PC-9 (cell line): ENCODE measurements at regions not wholly inside any gene's neighbourhood (a gene's known extent, or its start where the extent isn't known, plus 50 kb on each side); places are given as distances from the start of the nearest gene placed in this dataset.

ENCODE experiments used
- BruUV-seq: library from RNA; stranded (reverse); fragments of 400-500 nt; replicated peaks from 2 replicates; lab custom pipeline; 2021; lab: Mats Ljungman, UMichigan
- CTCF ChIA-PET: fragments of 300-600 bp; sonication (Branson Sonifier 250); formaldehyde crosslinking; loops from one replicate; lab custom pipeline; 2022; ENCODE audit warnings: antibody characterized with exemption; lab: Charles Lee
- POLR2A ChIA-PET: fragments of 300-600 bp; sonication (Branson Sonifier 250); formaldehyde crosslinking; loops from one replicate; lab custom pipeline; 2022; ENCODE audit warnings: antibody characterized with exemption; ENCODE audit not compliant: unreplicated experiment; lab: Charles Lee
- DNase-seq, 2 experiments: peaks; one replicate each; pipeline versions ENCODE4 v3.0.0 to v3.0.0-alpha.2; 2015 to 2022; ENCODE audit warnings: mixed read lengths in 1 of 2
- H2AFZ ChIP-seq: fragments of 200-600 bp; sonication (generic); 2 replicates; pipeline ENCODE4 v1.8.1; 2017; ENCODE audit warnings: antibody characterized with exemption
- H3F3A ChIP-seq: fragments of 200-600 bp; sonication (generic); 2 replicates; pipeline ENCODE4 v1.8.1; 2017; ENCODE audit warnings: antibody characterized with exemption, mild to moderate bottlenecking, low read depth; ENCODE audit not compliant: insufficient read depth
- H3K27ac ChIP-seq: fragments of 200-600 bp; sonication (generic); 2 replicates; pipeline ENCODE4 v1.6.1; 2016; ENCODE audit warnings: mixed run types
- H3K27me3 ChIP-seq: fragments of 200-600 bp; sonication (generic); 2 replicates; pipeline ENCODE4 v1.6.1; 2016; ENCODE audit warnings: low read depth, mixed run types; ENCODE audit not compliant: insufficient read depth
- H3K36me3 ChIP-seq: fragments of 200-600 bp; sonication (generic); 2 replicates; pipeline ENCODE4 v1.6.1; 2016; ENCODE audit warnings: low read depth, mixed run types
- H3K4me1 ChIP-seq: fragments of 200-600 bp; sonication (generic); replicated peaks from 2 replicates; pipeline ENCODE4 v1.6.1; 2016; ENCODE audit warnings: mixed run types; ENCODE audit not compliant: insufficient read depth
- H3K4me2 ChIP-seq: fragments of 200-600 bp; sonication (generic); 2 replicates; pipeline ENCODE4 v1.6.1; 2017; ENCODE audit warnings: mixed run types
- H3K4me3 ChIP-seq: fragments of 200-600 bp; sonication (generic); 2 replicates; pipeline ENCODE4 v1.6.1; 2016; ENCODE audit warnings: mixed run types
- H3K79me2 ChIP-seq: fragments of 200-600 bp; sonication (generic); 2 replicates; pipeline ENCODE4 v1.6.1; 2017; ENCODE audit warnings: low read depth, mixed run types
- H3K9me2 ChIP-seq: fragments of 200-600 bp; sonication (generic); 2 replicates; pipeline ENCODE4 v1.8.1; 2017; ENCODE audit warnings: mild to moderate bottlenecking; ENCODE audit not compliant: insufficient read depth
- H3K9me3 ChIP-seq: fragments of 200-600 bp; sonication (generic); 2 replicates; pipeline ENCODE4 v1.8.1; 2016; ENCODE audit warnings: low read depth; ENCODE audit not compliant: insufficient read depth
- H4K20me1 ChIP-seq: fragments of 200-600 bp; sonication (generic); 2 replicates; pipeline ENCODE4 v1.8.1; 2017; ENCODE audit not compliant: insufficient read depth
- EZH2 ChIP-seq: fragments of 200-600 bp; sonication (generic); IDR thresholded peaks from 2 replicates; pipeline ENCODE4 v1.8.0; 2017; ENCODE audit warnings: antibody characterized with exemption, low read depth
- intact Hi-C: fragments of 100-400 bp; cut with micrococcal nuclease; formaldehyde crosslinking; loops from one replicate; pipeline ENCODE4 v1.10.0; 2022; ENCODE audit not compliant: unreplicated experiment
- TF ChIP-seq, protein P1 (sequence below): fragments of 200-600 bp; sonication (generic); conservative IDR thresholded peaks from 2 replicates; pipeline ENCODE4 v1.6.1; 2017; ENCODE audit warnings: mixed run types, antibody characterized with exemption, mild to moderate bottlenecking, moderate library complexity

DNA sequence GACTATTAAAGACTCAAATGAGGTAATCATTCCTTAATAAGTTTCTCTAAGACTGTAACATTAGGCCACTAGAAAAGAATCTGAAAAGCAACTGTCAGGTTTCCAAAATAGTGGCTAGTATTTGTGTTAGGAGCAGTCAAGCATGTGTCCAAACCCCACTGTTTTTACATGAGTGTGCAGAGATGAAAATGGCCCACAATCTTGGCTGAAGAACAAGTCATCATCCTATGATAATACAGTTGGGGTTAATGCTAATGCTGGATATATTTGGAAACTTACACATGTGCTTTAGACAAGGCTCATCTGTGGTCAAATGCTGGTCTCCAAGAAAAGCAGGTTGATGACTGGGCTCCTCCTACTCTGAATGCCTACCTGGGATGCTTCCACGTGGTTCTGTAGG is 73.6 kb downstream of the MAIP1 start:
- BruUV-seq, result no TSS peak
- ChIA-PET CTCF (no interaction called here), POLR2A (no interaction called here)

DNA sequence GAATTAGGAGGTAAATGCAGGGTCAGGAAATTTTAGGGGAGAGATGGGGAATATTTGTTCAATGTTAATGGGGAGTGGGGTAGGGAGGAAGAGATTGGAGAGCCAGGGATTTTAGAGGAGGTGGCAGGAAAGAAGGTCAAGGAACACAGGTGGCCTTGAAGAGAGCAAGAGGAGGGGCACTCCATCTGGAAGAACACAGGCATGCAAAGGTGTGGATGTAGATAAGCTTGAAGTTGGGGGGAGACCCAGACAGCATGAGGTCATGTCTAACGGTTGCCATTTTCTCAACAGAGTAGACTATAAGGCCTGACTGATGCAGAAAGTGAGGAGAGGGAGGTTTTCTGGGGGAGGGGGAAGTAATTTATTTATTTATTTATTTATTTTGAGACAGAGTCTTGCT is 77.5 kb downstream of the MAIP1 start:
- CTCF ChIA-PET, result no interaction called here
- H4K20me1 ChIP-seq, result no peaks in the 10 kb centered on the region

More for the DNA sequence above, 73.6 kb downstream of the MAIP1 start:
- H3K27me3 ChIP-seq, result no peaks in the 10 kb centered on the region
- no peaks in the 10 kb centered on the region for H3K9me2 ChIP-seq
- no peaks in the 10 kb centered on the region for H3F3A ChIP-seq
- H4K20me1 ChIP-seq, result no peaks in the 10 kb centered on the region
- no peak overlapping the region for H2AFZ ChIP-seq
- intact Hi-C loops, result no loop called here
- H3K4me1 ChIP-seq, result no peaks in the 10 kb centered on the region
- H3K4me2 ChIP-seq, result no peak overlapping the region
- H3K79me2 ChIP-seq, result no peaks in the 10 kb centered on the region
- TF ChIP-seq EZH2, result no peak
- TF ChIP-seq, protein P1, sequence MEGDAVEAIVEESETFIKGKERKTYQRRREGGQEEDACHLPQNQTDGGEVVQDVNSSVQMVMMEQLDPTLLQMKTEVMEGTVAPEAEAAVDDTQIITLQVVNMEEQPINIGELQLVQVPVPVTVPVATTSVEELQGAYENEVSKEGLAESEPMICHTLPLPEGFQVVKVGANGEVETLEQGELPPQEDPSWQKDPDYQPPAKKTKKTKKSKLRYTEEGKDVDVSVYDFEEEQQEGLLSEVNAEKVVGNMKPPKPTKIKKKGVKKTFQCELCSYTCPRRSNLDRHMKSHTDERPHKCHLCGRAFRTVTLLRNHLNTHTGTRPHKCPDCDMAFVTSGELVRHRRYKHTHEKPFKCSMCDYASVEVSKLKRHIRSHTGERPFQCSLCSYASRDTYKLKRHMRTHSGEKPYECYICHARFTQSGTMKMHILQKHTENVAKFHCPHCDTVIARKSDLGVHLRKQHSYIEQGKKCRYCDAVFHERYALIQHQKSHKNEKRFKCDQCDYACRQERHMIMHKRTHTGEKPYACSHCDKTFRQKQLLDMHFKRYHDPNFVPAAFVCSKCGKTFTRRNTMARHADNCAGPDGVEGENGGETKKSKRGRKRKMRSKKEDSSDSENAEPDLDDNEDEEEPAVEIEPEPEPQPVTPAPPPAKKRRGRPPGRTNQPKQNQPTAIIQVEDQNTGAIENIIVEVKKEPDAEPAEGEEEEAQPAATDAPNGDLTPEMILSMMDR, result no peak
- no peaks in the 10 kb centered on the region for H3K36me3 ChIP-seq
- no peak overlapping the region for H3K27ac ChIP-seq
- H3K9me3 ChIP-seq, result no peaks in the 10 kb centered on the region
- H3K4me3 ChIP-seq, result no peak overlapping the region
- no peak for DNase-seq

DNA sequence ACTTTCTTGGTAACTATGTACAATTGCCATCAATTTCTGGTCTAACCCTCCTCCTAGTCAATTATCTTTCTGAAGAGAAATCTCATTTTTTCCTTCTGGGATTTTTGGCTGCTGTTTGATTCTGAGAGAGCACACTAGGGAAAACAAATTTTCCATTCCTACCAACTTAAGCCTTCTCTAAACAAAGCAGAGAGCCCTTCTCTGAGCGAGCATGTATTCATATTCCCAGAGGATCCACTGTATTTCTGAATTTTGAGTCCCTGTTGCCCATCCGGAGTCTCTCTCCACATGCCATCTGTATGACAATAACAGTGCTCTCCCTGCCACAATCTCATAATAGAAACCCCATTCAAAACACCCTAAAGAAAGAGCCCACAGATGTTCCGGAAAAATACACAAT is 78.5 kb downstream of the MAIP1 start:
- Histone ChIP-seq H3K79me2 (no peaks in the 10 kb centered on the region), H3K4me2 (no peak overlapping the region), H3K4me1 (no peaks in the 10 kb centered on the region), H3K9me3 (no peaks in the 10 kb centered on the region), H3F3A (no peaks in the 10 kb centered on the region), H3K27me3 (no peaks in the 10 kb centered on the region), H3K36me3 (no peaks in the 10 kb centered on the region), H3K27ac (no peak overlapping the region), H2AFZ (no peak overlapping the region), H3K9me2 (no peaks in the 10 kb centered on the region), H3K4me3 (no peak overlapping the region), H4K20me1 (no peaks in the 10 kb centered on the region)
- BruUV-seq, result no TSS peak
- CTCF ChIA-PET, result no interaction called here
- TF ChIP-seq, protein P1, result no peak
- no peak for TF ChIP-seq EZH2
- intact Hi-C loops, result no loop called here
- POLR2A ChIA-PET, result interaction anchor here (0.7 kb wide), 1 partner anchor 334 kb away, joined by 4 read pairs; no protein-coding TSS in a partner anchor
- no peak for DNase-seq

More for the DNA sequence above, 77.5 kb downstream of the MAIP1 start:
- intact Hi-C loops, result no loop called here
- no peaks in the 10 kb centered on the region for H3F3A ChIP-seq
- H3K9me3 ChIP-seq, result no peaks in the 10 kb centered on the region
- H2AFZ ChIP-seq, result no peak overlapping the region
- H3K4me3 ChIP-seq, result no peak overlapping the region
- no peaks in the 10 kb centered on the region for H3K79me2 ChIP-seq
- no peaks in the 10 kb centered on the region for H3K4me1 ChIP-seq
- no peak for DNase-seq
- no TSS peak for BruUV-seq
- no peak overlapping the region for H3K4me2 ChIP-seq
- no peaks in the 10 kb centered on the region for H3K36me3 ChIP-seq
- H3K9me2 ChIP-seq, result no peaks in the 10 kb centered on the region
- POLR2A ChIA-PET, result no interaction called here
- no peak overlapping the region for H3K27ac ChIP-seq
- TF ChIP-seq EZH2, result no peak
- TF ChIP-seq, protein P1, result no peak
- H3K27me3 ChIP-seq, result no peaks in the 10 kb centered on the region
